OCI-LY3 (cell line): ENCODE measurements at regions not wholly inside any gene's neighbourhood (a gene's known extent, or its start where the extent isn't known, plus 50 kb on each side); places are given as distances from the start of the nearest gene placed in this dataset.
"Not testable (repeated sequence)": the region's sequence is repeated elsewhere in the genome, so short reads cannot be mapped to it uniquely, and the experiment has no call there.

ENCODE experiments used
- H2AFZ ChIP-seq: fragments of 200-600, 300-600 bp; shearing (Covaris generic); 2 replicates; pipeline ENCODE4 v1.6.0; 2014; ENCODE audit warnings: antibody characterized with exemption, low read depth, low read length
- H3K27ac ChIP-seq: fragments of 200-600, 300-600 bp; sonication (generic); 2 replicates; pipeline ENCODE4 v1.5.1; 2014; ENCODE audit warnings: mild to moderate bottlenecking, low read length, moderate library complexity, mixed read lengths
- H3K27me3 ChIP-seq: fragments of 200-600, 300-600 bp; sonication (generic); 2 replicates; pipeline ENCODE4 v1.6.1; 2014; ENCODE audit warnings: low read depth, low read length, mixed read lengths
- H3K36me3 ChIP-seq: fragments of 200-600, 300-600 bp; sonication (generic); replicated peaks from 2 replicates; pipeline ENCODE3; 2014; ENCODE audit warnings: low read depth, low read length, mixed read lengths
- H3K4me1 ChIP-seq: fragments of 300-600, 200-600 bp; sonication (generic); 2 replicates; pipeline ENCODE4 v1.6.1; 2014; ENCODE audit warnings: low read length, mixed read lengths
- H3K4me2 ChIP-seq: fragments of 200-600, 300-600 bp; sonication (generic); 2 replicates; pipeline ENCODE4 v1.6.1; 2014; ENCODE audit warnings: low read length, mixed read lengths
- H3K4me3 ChIP-seq: fragments of 300-600, 200-600 bp; sonication (generic); 2 replicates; pipeline ENCODE4 v1.5.1; 2014; ENCODE audit warnings: antibody characterized with exemption, mild to moderate bottlenecking, low read length, moderate library complexity
- H3K79me2 ChIP-seq: fragments of 300-600, 200-600 bp; shearing (Covaris generic); 2 replicates; pipeline ENCODE4 v1.6.1; 2014; ENCODE audit warnings: mild to moderate bottlenecking, low read length, mixed read lengths
- H3K9ac ChIP-seq: fragments of 300-600, 200-600 bp; shearing (Covaris generic); 2 replicates; pipeline ENCODE4 v1.6.0; 2014; ENCODE audit warnings: mild to moderate bottlenecking, low read length, moderate library complexity
- H3K9me3 ChIP-seq: fragments of 200-600, 300-600 bp; shearing (Covaris generic); 2 replicates; pipeline ENCODE4 v1.6.1; 2014; ENCODE audit warnings: low read length, mixed read lengths; ENCODE audit not compliant: insufficient read depth
- H4K20me1 ChIP-seq: fragments of 200-600, 300-600 bp; sonication (generic); 2 replicates; pipeline ENCODE4 v1.6.1; 2016; ENCODE audit warnings: low read length, mixed read lengths; ENCODE audit not compliant: insufficient read depth
- EZH2phosphoT487 ChIP-seq: fragments of 200-600 bp; shearing (Covaris generic); IDR thresholded peaks from 2 replicates; pipeline ENCODE4 v1.6.1; 2018; ENCODE audit warnings: antibody characterized with exemption, mixed run types, low read depth
- TF ChIP-seq, protein P1 (sequence below): fragments of 200-600, 300-600 bp; sonication (generic); IDR thresholded peaks from 2 replicates; pipeline ENCODE4 v1.5.1; 2014; ENCODE audit warnings: antibody characterized with exemption, low read length, low read depth

DNA sequence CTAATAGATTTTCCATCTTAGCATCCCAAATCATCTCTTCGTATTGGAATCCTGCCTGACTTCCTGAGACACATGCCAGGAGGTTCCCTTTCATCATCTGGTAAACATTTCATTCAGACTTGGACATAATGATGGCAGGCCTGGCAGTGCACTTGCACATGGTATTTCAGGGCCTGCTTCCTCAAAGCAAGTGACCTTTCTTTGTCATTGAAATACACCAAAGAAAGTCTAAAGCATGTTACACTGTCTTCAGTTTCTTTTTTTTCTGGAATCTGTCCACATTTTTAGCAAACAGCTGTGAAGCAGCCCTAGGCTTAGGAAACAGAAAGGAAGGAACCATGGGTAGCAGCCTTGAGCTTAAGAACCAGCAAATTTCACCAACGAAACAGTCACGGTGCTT is 205.9 kb upstream of the VCX start:
- no peaks in the 10 kb centered on the region for H3K27me3 ChIP-seq
- H4K20me1 ChIP-seq = no peaks in the 10 kb centered on the region
- H3K4me1 ChIP-seq = no peaks in the 10 kb centered on the region
- no peaks in the 10 kb centered on the region for H3K9me3 ChIP-seq
- H3K27ac ChIP-seq = no peak overlapping the region
- no peak overlapping the region for H3K4me2 ChIP-seq
- no peaks in the 10 kb centered on the region for H3K36me3 ChIP-seq
- H3K9ac ChIP-seq = no peak overlapping the region
- H3K79me2 ChIP-seq = no peaks in the 10 kb centered on the region
- no peak overlapping the region for H2AFZ ChIP-seq
- no peak overlapping the region for H3K4me3 ChIP-seq
- TF ChIP-seq EZH2phosphoT487 = no peak
- TF ChIP-seq, protein P1, sequence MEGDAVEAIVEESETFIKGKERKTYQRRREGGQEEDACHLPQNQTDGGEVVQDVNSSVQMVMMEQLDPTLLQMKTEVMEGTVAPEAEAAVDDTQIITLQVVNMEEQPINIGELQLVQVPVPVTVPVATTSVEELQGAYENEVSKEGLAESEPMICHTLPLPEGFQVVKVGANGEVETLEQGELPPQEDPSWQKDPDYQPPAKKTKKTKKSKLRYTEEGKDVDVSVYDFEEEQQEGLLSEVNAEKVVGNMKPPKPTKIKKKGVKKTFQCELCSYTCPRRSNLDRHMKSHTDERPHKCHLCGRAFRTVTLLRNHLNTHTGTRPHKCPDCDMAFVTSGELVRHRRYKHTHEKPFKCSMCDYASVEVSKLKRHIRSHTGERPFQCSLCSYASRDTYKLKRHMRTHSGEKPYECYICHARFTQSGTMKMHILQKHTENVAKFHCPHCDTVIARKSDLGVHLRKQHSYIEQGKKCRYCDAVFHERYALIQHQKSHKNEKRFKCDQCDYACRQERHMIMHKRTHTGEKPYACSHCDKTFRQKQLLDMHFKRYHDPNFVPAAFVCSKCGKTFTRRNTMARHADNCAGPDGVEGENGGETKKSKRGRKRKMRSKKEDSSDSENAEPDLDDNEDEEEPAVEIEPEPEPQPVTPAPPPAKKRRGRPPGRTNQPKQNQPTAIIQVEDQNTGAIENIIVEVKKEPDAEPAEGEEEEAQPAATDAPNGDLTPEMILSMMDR = no peak

DNA sequence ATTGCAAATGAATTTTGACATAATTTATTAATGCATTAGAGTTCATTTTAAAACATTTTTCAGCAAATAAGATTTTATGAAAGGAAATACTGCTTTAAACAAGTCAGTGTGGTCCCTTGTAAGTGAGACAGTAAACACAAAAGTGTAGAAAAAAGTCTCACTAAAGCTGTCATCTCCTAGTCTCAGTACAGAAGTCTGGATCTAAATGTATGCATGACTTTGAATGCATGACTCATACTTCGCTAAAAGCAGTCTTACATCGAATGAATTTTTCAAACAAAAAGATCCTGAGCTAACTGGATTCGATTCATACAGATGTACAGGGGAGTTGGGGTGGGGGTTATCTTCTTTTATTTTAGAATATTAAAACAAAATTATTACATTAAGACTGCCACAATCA is 207.4 kb upstream of the VCX start:
- Histone ChIP-seq H3K4me2 (no peak overlapping the region), H3K4me3 (no peak overlapping the region), H3K9me3 (no peaks in the 10 kb centered on the region), H3K27ac (no peak overlapping the region), H3K36me3 (no peaks in the 10 kb centered on the region), H3K27me3 (no peaks in the 10 kb centered on the region), H2AFZ (no peak overlapping the region), H3K4me1 (no peaks in the 10 kb centered on the region), H3K79me2 (no peaks in the 10 kb centered on the region), H3K9ac (no peak overlapping the region), H4K20me1 (no peaks in the 10 kb centered on the region)
- TF ChIP-seq EZH2phosphoT487 = no peak
- TF ChIP-seq, protein P1 = no peak

DNA sequence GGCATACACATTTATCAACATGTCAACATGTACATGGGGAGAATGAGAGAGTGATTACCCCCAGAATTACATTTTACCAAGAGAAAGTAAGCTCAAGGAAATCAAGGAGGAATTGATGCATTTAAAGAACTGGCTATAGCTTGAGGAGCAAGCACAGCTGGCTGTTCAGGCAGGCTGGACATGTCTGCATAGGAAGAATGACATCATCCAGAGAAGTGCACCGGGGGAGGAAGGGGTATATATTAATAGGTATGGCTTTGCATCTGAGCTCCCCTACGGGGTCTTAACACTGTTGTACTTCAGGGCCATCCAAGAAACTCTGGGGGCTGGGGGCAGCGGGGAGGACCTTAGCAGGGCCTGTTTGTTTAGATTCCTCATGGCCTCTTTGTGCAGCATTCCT is 222.4 kb upstream of the VCX start:
- no peak overlapping the region for H3K4me3 ChIP-seq
- H3K9ac ChIP-seq = no peak overlapping the region
- TF ChIP-seq, protein P1 = no peak
- TF ChIP-seq EZH2phosphoT487 = no peak
- no peaks in the 10 kb centered on the region for H3K79me2 ChIP-seq
- no peaks in the 10 kb centered on the region for H3K36me3 ChIP-seq
- no peak overlapping the region for H2AFZ ChIP-seq
- H3K27ac ChIP-seq = no peak overlapping the region
- no peaks in the 10 kb centered on the region for H4K20me1 ChIP-seq
- no peaks in the 10 kb centered on the region for H3K4me1 ChIP-seq
- H3K9me3 ChIP-seq = no peaks in the 10 kb centered on the region
- H3K27me3 ChIP-seq = no peaks in the 10 kb centered on the region
- H3K4me2 ChIP-seq = no peak overlapping the region

DNA sequence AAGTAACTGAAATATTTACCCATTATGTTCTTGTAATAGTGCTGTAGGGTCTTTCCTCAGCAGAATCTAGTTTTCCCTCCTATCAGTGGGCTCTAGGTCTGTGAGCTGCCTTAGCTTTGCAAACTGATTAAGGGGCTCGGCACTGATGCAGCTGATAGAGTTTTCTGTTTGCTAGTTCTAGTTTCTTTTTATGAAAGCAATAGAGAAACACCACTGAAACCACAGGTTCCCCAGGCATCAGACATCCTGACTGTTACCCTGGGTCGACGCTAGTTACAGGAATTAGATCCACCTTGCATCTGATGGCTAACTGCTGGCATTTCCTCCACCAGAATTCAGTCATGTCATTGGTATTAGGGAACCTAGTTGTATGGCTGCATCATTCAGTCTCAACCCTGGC is 225.0 kb upstream of the VCX start:
- Histone ChIP-seq H3K36me3 (no peaks in the 10 kb centered on the region), H3K79me2 (no peaks in the 10 kb centered on the region), H3K9me3 (no peaks in the 10 kb centered on the region), H2AFZ (no peak overlapping the region), H4K20me1 (no peaks in the 10 kb centered on the region), H3K4me3 (no peak overlapping the region), H3K27me3 (no peaks in the 10 kb centered on the region), H3K9ac (no peak overlapping the region), H3K4me1 (no peaks in the 10 kb centered on the region), H3K27ac (no peak overlapping the region), H3K4me2 (no peak overlapping the region)
- no peak for TF ChIP-seq EZH2phosphoT487

DNA sequence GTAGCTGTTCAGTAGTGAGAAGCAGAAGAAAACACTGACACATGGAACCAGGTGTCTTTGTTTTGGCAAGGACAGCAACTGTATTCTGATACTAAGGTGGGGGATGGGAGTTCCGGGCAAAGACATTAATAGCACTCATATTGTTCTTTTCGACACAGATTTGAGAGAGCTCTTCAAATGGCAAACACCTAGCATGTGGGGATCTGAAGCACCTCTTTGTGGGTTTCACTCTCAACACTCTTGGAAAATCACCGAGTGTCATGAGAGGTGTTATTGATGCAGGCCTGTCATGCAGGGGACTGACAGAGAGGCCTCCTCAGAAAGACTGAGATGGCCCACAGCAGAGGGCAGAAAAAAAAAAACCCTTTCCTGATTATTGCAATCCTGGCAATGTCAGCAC is 228.4 kb upstream of the VCX start:
- Histone ChIP-seq H3K27ac (no peak overlapping the region), H3K4me1 (no peaks in the 10 kb centered on the region), H3K36me3 (no peaks in the 10 kb centered on the region), H3K4me3 (no peak overlapping the region), H3K79me2 (no peaks in the 10 kb centered on the region), H3K9me3 (no peaks in the 10 kb centered on the region), H3K9ac (no peak overlapping the region), H4K20me1 (no peaks in the 10 kb centered on the region), H2AFZ (no peak overlapping the region), H3K27me3 (no peaks in the 10 kb centered on the region), H3K4me2 (no peak overlapping the region)
- TF ChIP-seq, protein P1 = no peak
- TF ChIP-seq EZH2phosphoT487 = no peak

DNA sequence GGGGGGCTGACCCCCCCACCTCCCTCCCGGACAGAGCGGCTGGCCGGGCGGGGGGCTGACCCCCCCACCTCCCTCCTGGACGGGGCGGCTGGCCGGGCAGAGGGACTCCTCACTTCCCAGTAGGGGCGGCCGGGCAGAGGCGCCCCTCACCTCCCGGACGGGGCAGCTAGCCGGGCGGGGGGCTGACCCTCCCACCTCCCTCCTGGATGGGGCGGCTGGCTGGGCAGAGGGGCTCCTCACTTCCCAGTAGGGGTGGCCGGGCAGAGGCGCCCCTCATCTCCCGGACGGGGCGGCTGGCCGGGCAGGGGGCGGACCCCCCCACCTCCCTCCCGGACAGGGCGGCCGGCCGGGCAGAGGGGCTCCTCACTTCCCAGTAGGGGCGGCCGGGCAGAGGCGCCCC is 234.3 kb upstream of the VCX start:
- not testable (repeated sequence) for H3K4me2 ChIP-seq, H3K4me3 ChIP-seq, H3K27ac ChIP-seq, H3K27me3 ChIP-seq, H3K9ac ChIP-seq, H3K4me1 ChIP-seq, H3K79me2 ChIP-seq, H4K20me1 ChIP-seq, H3K9me3 ChIP-seq, H2AFZ ChIP-seq, H3K36me3 ChIP-seq
